GM19467 (cell line): ENCODE measurements at regions not wholly inside any gene's neighbourhood (a gene's known extent, or its start where the extent isn't known, plus 50 kb on each side); places are given as distances from the start of the nearest gene placed in this dataset.
"Not testable (repeated sequence)": the region's sequence is repeated elsewhere in the genome, so short reads cannot be mapped to it uniquely, and the experiment has no call there.

ENCODE experiments used
- ATAC-seq: cut with Tn5 transposase; IDR thresholded peaks from one replicate; pipeline ENCODE4 v1.9.1; 2021; ENCODE audit warnings: mild to moderate bottlenecking, moderate library complexity; ENCODE audit not compliant: unreplicated experiment

DNA sequence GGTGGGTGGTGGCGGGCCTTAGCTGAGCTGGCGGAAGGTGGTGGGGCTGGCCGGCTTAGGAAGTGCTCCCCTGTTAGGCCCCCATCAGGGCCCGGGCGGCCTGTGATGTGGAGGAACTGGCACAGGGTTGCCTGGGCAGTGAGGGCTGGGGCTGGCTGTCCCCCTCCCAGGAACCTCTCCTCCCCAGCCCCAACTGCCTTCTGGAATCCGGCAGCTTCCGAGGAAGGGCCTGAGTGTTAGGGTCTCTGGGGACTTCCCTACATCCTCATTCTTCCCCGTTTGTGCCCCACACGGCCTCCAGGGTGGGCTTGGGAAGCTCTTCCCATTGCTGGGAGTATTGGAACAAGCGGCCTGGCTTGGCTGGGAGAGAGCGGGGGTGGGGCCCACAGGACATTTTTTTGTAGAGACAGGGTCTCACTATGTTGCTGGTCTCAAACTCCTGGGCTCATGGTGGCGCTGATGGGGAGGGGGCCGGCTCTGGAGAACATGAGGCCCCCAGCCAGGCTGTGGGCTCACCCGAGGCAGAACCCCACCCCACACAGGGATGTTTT lies 89.9 kb upstream of the CIBAR2 start:
- no peak for ATAC-seq

DNA sequence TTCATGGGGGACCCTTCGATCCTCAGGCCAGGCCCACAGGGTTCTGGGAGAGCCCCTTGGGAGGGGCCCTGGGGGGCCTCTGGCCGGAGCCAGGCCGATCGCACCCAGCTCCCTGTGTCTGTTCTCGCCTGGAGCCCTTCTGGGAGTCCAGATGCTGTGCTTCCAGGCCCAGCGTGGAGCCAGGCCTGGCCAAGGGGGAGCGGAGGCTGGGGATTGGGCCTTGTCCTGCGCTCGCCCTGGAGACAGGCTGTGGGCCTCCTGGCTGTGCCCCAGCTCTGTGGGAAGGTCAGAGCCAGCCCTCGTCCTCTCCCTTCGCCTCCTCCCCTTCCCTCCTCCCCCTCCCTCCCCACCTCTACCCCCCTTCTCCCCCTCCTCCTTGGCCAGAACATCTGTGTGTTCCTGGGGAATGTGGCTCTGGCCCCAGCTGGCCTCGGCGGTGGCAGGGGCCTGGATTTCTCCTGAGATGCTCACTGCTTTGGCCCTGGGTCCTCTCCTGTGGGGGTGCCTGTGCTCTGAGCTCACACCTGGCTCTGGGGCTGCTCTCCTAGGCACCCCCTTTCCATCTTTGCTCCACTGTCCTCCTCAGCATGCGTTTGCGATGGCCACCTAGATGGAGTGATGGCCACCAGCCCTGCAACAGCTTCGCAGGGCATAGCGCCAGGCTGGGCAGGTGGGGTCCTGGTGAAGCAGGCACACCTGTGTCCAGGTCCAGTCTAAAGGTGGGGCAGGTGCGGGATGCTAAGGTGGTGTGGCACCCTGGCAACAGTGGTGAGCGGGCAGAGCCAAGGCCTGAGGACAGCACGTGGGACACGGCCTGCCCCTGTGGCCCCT lies 90.6 kb upstream of the CIBAR2 start:
- no peak for ATAC-seq

DNA sequence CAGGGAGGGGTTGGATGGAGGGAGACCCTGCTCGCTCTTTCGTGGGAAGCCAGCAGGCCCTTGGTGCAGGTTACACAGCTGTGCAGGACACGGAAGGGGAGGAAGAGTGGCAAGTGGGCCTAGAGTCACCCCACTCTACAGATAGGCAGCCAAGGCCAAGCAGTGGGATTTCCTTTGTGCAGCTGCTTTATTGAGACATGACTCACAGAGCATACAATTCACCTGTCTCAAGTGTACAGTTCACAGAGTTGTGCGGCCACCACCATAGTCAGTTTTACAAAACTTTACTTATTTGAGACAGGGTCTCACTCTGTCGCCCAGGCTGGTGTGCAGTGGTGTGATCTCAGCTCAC lies 91.2 kb upstream of the CIBAR2 start:
- ATAC-seq, result no peak

DNA sequence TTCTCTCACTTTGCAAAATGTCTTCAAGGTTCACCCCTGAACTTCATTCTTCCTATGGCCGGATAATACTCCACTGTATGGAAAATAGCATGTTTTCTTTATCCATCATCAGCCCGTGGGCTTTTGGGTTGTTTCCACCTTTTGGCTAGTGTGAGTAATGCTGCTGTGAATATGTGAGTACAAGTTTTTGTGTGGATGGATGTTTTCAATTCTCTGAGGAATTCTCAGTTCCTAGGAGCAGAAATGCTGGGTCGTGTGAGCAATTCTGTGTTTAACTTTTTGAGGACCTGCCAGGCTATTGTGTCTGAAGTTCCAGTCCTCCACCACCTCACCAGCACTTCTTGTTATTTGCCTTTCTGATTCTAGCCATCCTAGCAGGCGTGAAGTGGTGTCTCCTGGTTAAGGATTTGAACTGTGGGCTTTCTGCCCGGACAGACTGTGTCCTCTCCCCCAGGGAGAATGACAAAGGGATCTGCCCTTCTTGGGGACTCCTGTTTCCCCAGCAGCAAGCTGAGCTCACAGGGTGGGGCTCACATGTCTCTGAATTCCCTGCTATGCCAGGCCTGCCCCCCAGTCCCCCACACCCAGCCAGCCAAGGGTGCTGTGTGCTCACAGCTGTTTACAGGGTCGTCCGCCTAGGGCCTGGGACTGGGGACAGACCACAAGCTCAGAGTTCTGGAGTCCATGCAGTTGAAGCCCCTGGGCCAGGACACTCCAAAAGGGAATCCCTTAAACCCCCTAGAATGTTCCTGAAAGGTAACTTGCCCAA lies 92.2 kb upstream of the CIBAR2 start:
- ATAC-seq, result no peak

DNA sequence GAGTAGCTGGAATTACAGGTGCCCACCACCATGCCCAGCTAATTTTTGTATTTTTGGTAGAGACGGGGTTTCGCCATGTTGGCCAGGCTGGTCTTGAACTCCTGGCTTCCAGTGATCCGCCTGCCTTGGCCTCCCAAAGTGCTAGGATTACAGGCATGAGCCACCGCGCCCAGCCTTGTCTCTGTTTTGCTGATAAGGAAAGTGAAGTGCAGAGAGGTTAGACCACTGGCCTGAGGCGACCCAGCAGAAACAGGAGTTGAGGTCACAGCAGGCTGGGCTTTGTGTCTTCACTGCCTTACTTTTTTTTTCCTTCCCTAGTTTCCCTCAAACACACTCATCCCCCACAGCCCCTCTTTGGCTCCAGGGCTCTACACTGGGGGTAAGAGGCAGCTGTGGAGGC lies 93.0 kb upstream of the CIBAR2 start:
- ATAC-seq, result not testable (repeated sequence)

DNA sequence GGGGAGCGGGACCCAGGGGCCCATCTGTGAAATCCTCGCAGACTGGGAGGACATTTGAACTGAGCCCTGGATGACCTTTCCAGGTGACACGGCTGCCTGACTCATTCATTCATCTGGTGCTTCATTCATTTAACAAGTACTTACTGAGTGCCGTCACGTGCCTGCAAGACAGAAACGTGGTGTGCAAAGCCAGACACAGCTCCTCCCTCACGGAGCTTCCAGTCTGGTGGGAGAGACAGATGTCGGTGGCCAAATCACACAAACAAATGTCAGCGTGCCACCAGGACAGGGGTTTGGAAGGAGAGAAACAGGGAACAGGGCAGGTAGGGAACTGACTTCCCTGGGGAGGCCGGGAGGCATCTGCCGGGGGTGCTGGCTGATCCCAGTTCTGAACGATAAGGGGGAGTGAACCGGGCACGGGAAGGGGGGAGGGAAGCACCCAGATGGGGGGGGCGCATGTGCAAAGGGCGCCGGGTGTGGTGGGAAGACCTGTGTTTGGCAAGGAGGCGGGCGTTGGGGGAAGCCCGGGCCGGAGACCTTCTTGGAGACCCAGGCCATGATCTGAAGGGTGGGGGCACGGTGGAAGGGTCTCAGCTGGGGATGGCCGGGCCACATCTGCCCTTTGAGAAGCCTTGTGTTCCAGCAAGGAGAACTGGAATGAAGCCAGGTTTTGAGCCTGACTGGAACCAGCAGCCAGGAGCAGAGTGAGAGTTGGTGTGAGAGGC lies 93.6 kb upstream of the CIBAR2 start:
- no peak for ATAC-seq

DNA sequence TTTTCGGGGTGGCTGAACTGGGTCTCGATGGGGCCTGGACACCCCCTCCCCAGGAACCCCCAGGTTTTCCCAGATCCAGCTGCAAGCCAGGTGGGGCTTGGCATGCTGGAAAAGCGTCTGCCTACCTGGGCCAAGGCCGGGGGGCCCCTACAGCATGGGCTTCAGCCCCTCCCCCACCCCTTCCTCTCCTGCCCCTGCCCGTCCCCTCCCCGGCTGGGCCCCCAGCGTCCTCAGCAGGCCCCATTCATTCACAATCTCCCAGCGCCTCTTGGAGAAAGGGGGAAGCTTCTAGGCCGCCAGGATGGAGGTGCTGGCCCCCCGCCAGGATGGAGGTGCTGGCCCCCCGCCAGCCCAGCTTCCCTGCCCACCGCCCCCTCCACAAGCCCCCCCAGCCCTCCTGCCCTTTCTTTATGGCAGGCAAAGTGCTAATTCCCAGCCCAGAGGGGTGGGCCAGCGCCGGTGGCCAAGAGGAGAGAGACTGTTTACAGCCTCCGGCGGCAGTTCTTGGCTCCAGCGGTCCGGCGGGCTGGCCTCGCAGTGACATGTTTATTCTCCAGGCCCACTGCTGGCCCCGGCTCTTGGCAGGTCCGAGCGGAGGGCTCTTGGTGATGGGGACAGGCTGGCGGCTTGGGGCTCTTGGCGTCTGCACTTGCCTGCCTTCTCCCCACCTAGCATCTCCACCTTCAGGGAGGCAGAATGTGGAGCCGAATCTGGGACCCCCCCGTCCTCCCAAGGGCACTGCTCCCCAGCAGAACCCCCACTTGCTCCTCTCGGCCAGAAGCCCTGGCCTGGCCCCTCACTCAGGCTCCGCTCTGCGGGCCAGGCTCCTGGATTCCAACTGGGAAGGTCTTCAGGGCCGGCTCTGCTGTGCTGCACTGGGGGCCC lies 94.4 kb upstream of the CIBAR2 start:
- no peak for ATAC-seq

DNA sequence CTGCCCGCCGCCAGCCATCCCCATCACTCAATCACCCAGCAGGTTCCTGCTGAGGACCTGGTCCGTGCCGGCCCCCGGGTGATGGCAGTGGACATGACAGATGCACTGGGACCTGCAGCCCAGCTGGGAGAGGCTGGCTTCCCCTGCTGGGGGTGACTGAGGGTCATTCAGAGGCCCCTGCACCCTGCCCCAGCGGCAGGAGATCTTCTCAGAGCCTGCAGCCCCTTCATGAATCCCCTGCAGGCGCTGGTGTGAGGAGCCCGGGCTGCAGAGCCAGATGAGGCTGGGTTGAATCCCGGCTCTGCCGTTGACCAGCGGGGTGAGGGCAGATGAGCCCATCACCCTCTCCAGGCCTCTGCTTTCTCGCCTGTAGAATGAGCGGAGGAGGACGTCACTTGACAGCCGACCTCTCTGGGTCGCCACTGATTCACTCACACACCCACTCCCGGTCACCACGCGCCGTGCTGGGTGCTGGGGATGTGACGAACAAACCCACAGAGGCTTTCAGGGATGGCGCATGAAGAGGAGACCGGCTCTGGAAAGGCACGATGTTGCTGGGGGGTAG lies 95.2 kb upstream of the CIBAR2 start:
- ATAC-seq, result no peak

DNA sequence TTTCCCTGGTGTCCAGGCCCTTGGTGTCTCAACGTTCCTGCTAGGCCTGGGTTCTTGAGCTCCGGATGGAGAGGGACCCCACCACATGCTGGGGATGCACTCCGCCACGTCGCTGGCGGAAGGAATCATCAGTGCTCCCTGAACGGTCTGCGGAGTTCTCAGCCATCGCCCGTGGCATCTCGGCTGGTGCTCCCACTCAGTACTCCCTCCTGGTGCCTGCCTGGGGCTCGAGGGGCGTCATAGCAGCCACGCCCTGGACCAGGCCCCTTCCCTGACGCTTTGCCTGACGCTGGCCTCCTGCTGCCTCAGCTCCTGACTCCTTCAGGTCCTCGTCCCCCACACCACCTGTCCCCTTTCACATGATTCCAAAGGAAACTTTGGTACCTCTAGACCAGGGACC lies 95.9 kb upstream of the CIBAR2 start:
- ATAC-seq, result no peak

DNA sequence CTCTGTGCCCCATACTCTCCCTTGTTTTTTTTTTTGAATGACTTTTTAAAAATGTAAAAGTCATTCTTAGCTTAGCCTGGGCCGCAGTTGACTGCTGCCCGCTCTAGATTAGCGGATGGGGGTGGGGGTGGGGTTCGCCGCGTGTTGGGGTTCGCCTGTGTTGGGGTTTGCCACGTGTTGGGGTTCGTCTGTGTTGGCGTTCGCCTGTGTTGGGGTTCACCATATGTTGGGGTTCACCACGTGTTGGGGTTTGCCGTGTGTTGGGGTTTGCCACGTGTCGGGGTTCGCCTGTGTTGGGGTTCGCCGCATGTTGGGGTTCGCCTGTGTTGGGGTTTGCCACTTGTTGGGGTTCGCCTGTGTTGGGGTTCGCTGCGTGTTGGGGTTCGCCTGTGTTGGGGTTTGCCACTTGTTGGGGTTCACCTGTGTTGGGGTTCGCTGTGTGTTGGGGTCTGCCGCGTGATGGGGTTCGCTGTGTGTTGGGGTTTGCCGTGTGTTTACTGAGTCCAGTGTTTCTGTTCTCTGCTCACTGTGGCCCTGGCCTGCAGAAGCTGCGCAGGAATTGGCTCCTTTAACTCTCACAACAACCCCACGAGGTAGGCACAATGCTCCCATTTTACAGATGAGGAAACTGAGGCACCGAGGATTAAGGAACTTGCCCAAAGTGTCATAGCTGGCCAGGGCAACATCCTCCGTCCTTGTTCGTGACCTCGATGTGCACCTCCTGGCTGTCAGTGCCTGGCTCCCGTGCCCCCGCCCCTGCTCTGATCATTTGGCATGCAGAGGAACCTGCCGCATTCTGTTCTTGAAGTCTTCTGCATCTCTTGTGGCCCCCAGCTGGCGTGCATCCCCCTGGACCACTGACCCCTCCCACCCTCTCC lies 96.6 kb upstream of the CIBAR2 start:
- no peak for ATAC-seq

DNA sequence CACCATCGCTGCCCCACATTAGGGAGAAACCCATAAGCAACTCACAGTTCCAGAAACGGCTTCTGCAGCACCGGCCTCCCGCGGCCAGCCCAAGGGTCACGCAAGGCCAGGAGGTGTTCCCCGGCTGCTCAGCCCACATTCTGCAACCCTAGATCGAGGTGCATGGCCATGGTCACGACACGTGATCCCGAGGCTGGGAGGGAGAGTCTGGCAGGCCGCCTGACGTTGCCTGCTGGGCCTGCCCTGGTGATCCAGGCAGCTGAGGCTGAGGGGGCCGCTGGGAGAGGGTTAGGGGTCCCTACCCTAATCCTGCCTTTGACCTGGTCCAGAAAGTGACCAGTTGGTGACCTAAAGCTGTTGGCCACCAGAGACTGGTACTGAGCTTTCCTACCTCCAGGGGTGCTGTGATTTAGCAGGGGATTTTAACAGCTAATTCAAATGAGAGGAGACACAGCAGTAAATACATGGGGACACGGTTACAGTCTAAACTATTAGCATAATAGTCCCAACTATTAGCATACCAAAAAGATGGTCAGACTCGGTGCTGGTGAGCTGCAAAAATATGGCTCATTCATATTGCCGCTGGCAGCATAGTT lies 97.4 kb upstream of the CIBAR2 start:
- ATAC-seq, result no peak

DNA sequence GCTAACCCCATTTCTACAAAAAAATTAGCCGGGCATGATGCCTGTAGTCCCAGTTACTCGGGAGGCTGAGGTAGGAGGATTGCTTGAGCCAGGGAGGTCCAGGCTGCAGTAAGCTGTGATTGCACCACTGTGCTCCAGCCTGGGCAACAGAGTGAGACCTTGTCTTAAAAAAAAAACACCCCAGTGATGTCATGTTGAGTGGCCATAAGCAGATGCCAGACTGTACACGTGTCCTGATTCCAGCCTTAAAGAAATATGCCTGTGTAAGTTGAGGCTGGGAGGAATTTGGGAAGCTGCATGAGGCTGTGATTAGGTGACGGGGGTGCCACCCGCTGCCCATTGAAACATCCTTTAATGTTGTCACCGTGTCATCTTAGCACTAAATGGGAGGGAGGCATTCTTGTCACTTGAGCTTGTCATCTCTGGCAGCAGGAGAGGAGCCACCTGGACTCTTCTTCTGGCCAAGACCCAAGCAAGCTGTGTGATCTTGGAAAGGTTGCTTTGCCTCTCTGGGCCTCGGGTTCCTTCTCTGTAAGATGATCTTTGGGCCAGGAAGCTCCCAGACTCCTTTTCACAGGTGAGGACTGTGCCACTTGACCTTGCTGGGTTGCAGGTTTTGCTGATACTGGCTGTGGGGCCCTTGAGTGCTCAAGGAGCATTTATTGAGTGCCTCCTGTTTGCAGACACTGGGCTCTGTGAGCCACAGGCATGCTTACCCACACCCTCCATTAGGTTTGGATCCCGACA lies 98.3 kb upstream of the CIBAR2 start:
- ATAC-seq, result no peak

DNA sequence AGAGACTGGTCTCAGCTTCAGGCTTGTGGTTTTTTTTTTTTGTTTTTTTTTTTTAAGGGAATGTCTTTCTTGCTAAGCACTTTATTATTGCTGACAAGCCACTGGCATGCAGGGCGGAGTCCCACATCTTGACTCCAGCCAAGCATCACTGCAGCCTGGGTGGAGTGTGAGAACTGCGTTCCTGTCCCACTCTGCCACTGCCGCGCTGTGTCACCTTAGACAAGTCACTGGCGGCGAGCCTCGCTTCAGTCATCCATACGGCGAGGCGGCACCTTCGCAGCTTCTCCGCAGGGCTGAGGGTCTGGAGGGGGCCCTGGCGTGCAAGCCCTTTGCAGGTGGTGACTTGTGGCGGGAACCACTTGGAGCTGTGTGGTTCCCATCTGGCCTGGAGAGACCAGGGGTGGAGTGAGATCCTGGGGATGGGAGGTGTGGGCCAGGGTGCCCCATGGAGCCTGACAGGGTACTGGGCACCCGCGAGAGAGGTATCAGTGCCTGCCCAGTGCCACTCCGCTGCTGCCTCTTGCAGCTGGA lies 99.1 kb upstream of the CIBAR2 start:
- no peak for ATAC-seq

DNA sequence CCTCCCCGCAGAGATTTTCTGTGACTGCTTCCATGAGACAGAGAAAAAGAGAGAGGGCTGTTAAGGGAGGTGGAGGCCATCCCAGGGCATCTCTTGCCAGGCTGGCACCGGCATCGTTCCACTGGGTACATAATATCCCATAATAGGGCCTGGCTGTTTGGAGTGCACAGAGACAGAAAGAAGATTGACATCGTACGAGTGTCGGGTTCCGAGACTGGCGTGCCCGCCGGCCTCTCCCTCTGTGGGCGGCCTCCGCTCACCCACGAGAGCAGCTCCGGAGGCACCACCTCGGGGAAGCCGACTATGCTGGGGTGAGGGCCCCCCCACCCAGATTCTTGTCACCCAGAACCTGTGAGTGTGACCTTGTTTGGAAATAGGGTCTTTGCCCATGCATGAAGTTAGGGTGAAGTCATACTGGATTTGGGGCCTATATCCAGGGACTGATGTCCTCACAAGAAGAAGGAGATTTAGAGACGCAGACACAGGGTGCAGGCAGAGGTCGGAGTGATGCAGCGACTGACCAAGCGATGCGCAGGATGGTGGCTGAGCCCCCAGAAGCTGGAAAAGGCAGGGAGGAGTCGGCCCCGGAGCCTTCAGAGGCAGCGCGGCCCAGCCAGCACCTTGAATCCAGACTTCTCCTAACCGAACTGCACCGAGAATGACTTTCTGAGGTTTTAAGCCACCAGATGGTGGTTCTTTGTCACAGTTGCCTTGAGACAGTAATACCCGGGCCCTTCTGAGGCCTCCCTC lies 101.8 kb upstream of the CIBAR2 start:
- ATAC-seq, result no peak

DNA sequence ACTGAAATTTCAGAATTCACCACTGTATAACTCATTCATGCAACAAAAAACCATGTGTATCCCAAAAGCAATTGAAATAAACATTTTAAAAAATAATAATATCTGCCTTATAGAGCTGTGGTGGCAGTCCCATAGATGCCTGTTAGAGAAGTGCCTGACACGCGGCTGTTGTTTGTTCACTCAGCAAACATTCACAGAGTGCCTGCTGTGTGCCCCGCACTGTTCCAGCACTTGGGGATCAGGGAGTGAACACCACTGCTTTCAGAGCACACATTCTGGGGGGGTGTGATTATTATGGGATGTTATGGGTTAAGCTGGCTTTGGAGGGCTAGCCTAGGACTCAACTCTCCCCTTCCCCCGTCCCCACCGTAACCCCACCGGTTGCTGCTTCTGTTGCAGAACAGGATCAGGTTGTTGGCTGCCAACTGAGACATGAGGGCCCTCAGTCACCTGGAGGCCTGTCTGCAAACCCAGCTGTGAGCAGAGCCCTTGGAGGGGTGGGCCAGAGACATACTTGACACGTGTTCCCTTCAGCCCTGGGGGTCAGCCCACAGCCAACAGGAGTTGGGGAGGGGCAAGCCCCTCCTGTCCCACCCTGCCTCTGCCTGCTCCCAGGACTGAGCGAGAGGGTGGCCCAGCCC lies 103.3 kb upstream of the CIBAR2 start:
- no peak for ATAC-seq

DNA sequence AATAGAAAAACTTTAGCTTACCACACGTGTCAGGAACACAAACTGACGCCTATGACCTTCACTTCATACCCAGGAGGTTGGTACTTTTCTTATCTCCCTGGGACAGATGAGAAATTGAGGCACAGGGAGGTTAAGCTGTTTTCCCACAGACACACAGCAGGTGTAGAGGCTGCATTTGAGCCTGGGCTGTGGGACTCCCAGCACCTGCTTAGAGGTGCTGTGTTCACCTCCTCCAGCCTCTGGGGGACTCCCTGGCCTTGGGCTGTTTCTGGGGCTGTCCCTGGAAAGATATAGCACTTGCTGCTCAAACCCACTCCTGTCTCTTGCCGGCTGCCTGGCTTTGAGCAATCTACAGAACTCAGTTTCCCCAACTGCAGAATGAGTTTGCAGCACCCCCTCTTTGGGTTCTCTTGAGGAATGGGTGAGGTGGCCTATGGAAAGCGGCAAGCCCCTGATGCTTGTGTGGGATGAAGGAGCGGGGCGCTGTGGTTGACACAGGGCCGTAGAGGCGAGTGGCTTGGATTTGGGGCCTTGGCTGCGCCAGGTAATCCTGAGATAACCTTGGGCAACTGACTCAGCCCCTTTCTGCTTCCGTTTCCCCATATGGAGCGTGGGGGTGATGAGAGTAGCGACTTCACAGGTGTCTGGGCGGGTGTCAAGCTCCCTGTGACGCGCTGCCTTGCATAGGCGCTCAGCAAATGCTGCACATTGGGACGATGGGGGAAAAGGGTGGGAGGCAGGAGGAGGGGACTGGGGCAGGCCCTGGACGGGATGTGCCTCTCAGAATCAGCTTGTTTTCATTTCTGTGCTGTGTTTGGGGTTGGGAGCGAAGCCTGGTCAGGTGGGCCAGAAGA lies 104.5 kb upstream of the CIBAR2 start:
- ATAC-seq, result no peak
